GM12873 (cell line): ENCODE measurements at regions not wholly inside any gene's neighbourhood (a gene's known extent, or its start where the extent isn't known, plus 50 kb on each side); places are given as distances from the start of the nearest gene placed in this dataset.

Experiments used
- TF ChIP-seq, protein P1 (sequence below): IDR thresholded peaks from 2 replicates; pipeline ENCODE4 v1.5.1; 2012; ENCODE audit warnings: low read depth, mild to moderate bottlenecking, moderate library complexity, low read length, control low read depth; ENCODE audit not compliant: insufficient read depth; ENCODE audit errors: missing control alignments

GRCh38 chr3:132974097-132974496 is 64.1 kb upstream of the TMEM108 start:
- TF ChIP-seq, protein P1, sequence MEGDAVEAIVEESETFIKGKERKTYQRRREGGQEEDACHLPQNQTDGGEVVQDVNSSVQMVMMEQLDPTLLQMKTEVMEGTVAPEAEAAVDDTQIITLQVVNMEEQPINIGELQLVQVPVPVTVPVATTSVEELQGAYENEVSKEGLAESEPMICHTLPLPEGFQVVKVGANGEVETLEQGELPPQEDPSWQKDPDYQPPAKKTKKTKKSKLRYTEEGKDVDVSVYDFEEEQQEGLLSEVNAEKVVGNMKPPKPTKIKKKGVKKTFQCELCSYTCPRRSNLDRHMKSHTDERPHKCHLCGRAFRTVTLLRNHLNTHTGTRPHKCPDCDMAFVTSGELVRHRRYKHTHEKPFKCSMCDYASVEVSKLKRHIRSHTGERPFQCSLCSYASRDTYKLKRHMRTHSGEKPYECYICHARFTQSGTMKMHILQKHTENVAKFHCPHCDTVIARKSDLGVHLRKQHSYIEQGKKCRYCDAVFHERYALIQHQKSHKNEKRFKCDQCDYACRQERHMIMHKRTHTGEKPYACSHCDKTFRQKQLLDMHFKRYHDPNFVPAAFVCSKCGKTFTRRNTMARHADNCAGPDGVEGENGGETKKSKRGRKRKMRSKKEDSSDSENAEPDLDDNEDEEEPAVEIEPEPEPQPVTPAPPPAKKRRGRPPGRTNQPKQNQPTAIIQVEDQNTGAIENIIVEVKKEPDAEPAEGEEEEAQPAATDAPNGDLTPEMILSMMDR = no peak

DNA sequence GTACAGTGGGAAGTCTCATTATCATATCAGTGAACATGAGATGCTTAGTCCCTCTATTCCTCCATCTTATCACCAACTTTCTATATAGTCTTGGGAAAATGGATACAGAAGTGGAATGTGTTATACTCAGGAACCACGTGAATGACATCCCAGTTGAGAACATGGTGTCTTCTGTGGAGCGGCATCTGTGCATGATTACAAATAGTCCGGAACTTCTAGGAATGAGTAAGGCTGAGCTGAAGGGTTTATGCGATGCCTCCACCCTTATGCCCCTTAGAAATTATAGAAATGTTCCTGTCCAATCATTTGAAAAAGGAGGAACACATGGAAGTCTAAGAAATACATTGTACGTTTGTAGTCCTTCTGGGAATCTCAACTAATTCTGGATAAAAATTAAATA is 64.8 kb upstream of the TMEM108 start:
- TF ChIP-seq, protein P1 = no peak

DNA sequence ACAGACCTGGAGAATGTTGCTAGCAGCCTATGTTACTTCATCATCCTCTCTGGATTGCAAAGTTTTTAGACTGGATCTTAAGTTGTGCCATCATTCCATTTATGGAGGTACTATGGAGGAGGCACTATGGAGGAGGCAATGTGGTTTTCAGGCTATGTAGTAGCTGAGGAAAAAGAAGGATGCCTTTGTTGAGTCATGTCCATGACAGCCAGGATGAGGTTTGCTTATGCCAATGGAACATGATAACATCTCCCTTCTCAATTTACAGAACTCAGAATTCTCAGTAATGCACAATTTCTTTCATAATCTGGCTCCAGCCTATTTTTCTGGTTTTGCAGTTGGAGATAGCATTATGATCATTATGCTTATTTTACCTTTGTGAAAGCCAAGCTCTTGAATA is 65.9 kb upstream of the TMEM108 start:
- TF ChIP-seq, protein P1 = no peak

DNA sequence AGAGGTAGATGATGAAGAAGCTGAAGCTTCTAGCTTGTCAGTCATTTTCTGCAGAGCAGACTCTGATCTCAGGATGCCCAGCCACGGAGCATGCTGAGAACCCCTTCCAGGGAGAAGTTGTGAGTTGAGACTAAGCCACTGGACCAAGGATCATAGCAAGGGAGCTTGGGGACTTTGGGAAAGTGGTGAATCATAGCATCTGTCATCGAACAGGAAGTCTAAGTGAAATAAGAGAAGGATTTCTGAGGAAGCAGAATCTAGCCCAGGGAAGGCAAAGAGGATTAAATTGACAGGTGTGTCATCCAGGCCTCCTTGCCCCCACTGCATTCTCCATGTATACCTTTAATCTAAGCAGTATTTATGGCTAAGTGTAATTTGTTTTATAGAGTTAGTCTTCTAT is 71.8 kb upstream of the TMEM108 start:
- TF ChIP-seq, protein P1 = no peak

- TF ChIP-seq, protein P1 = no peak
Observed at GRCh38 chr3:132964266-132964665, 73.9 kb upstream of the TMEM108 start.

DNA sequence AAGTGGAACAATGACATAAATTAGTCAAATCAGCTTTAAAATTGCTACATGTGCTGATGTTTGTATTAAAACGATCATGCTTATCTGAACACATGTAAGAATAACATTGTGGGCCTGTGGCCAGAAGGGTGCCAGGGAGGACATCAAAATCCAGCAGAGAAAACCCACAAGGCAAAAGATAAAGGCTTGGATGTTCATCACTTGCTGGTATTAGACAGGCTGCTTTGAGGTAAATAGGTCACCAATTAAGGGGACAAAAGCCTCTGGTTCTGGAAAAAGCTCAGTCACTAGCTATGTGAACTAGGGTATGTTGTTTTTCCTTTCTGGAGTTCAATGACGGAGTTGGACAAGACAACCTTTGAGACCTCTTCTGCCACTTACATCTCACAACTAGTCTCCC is 74.4 kb upstream of the TMEM108 start:
- TF ChIP-seq, protein P1 = no peak

DNA sequence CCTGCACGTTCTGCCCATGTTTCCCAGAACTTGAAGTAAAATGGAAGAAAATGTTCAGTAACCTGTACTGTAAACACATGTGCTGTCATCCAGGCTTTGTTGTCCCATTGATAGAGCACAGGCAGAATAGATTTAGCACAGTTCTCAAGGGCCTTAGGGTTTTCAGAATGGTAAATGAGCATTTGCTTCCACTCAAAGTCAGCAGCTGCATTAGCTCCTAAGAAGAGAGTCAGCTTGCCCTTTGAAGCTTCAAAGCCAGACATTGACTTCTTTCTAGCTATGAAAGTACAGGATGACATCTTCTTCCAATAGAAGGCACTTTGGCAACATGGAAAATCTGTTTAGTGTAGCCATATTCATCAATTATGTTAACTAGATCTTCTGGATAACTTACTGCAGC is 76.2 kb upstream of the TMEM108 start:
- TF ChIP-seq, protein P1 = no peak
